HG03378 (cell line): ENCODE measurements at regions not wholly inside any gene's neighbourhood (a gene's known extent, or its start where the extent isn't known, plus 50 kb on each side); places are given as distances from the start of the nearest gene placed in this dataset.
"Not testable (repeated sequence)": the region's sequence is repeated elsewhere in the genome, so short reads cannot be mapped to it uniquely, and the experiment has no call there.

ENCODE experiments used
- ATAC-seq: cut with Tn5 transposase; IDR thresholded peaks from one replicate; pipeline ENCODE4 v1.9.1; 2021; ENCODE audit warnings: mild to moderate bottlenecking, moderate library complexity; ENCODE audit not compliant: unreplicated experiment

- ATAC-seq, result no peak
Measured at GRCh38 chr4:135464311-135464710, 1262.7 kb upstream of the PABPC4L start.

- ATAC-seq, result not testable (repeated sequence)
Measured at GRCh38 chr4:135447598-135447997, 1246.0 kb upstream of the PABPC4L start.

DNA sequence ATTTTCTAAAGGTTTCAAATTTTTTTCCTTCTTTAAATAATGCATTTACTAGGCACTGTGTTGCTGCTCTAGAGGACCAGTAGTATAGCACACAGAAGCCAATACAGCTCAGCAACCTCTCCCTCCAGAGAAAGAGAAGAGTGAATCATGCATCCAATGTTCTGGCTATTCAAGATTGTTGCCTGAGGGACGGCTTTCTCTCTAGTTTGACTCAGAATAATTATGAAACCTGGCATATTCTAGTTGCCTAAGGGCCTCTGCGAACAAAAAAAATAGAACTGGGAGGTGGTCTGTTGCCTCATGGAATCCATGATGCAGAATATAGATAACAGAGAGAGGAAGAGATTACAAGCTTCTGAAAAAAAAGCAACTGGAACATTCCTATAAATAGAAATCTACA is 1233.3 kb upstream of the PABPC4L start:
- no peak for ATAC-seq

GRCh38 chr4:135429528-135429927 is 1227.9 kb upstream of the PABPC4L start:
- ATAC-seq, result no peak

GRCh38 chr4:135418353-135418752 is 1216.8 kb upstream of the PABPC4L start:
- no peak for ATAC-seq

DNA sequence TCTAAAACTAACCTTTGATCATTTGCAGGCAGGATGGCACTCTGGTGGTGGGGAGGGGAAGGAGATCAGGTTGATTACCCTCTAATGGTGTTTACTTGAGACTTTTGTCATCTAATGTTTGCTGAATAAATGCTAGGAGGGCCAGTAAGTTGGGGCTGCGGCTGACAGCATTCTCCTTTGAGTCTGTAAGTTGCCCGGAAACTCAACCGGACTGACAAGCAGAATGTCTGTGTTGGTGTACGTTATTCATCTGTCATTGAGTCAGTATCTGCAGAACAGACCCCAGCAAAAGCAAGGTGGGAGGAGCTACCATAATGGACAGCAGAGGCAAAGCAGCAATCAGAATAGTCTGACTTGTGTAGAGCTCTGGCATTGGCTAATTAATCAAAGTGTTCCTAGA is 1210.6 kb upstream of the PABPC4L start:
- ATAC-seq, result no peak

DNA sequence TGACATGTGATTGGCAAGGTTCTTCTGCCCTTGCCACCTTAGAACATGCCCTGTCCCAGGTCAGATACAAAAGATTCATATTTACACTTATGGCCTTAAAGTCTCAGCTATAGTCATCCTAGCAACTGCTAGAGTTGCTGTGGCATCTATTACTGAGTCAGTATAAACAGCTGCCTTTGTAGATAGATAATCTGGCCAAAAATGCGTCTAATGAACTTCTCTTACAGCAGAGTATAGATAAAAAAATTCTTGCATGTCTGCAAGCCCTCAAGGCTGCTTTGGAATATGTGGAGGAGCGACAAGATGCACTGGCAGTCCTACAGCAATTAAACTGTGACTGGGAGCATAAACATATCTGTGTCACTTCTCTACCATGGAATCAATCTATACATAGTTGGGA is 1209.7 kb upstream of the PABPC4L start:
- no peak for ATAC-seq

DNA sequence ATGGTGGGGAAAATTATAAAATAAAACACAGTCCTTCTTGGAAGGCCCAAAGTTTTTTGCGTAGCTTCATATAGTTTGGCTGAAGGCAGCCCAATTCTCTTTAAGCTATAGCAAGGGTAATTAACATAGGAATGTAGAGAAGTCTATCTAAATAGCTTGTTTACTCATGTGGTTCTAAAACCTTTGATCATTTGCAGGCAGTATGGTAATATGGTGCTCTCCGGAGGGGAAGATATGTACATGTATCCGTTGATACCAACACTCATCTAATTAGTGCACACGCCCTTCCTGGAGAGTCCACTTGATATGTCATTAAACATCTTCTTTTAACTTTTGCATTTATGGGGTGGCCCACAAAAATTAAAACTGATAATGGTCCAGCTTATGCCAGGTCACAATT is 1207.7 kb upstream of the PABPC4L start:
- ATAC-seq, result not testable (repeated sequence)

DNA sequence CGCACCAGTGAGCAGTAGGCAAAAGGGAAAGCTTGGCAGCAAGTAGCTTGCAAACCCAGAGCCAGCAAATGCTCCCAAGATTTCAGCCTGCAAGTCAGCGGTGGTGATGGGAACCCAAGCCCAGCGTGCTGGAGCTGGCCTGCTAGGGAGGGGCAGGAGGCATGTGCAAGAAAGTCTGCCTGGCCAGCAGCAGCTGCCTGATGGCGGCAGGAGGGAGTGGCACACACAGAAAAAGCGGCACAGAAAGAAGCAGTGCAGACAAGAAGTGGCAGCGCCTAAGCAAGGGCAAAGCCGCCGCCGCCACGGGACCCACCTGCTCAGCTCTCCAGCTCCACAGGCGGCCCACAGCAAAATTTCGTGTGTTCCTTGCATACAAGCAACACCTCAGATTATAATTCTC is 1206.5 kb upstream of the PABPC4L start:
- ATAC-seq, result no peak

DNA sequence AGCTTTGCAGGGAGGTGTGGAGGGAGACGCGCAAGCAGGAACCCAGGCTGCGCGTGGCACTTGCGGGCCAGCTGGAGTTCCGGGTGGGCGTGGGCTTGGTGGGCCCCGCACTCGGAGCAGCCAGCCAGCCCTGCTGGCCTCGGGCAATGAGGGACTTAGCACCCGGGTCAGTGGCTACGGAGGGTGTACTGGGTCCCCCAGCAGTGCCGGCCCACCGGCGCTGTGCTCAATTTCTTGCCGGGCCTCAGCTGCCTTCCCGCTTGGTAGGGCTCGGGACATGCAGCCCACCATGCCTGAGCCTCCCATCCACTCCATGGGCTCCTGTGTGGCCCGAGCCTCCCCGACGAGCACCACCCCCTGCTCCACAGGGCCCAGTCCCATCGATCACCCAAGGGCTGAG is 1205.0 kb upstream of the PABPC4L start:
- not testable (repeated sequence) for ATAC-seq

- no peak for ATAC-seq
Measured at GRCh38 chr4:135385830-135386581, 1184.4 kb upstream of the PABPC4L start.

DNA sequence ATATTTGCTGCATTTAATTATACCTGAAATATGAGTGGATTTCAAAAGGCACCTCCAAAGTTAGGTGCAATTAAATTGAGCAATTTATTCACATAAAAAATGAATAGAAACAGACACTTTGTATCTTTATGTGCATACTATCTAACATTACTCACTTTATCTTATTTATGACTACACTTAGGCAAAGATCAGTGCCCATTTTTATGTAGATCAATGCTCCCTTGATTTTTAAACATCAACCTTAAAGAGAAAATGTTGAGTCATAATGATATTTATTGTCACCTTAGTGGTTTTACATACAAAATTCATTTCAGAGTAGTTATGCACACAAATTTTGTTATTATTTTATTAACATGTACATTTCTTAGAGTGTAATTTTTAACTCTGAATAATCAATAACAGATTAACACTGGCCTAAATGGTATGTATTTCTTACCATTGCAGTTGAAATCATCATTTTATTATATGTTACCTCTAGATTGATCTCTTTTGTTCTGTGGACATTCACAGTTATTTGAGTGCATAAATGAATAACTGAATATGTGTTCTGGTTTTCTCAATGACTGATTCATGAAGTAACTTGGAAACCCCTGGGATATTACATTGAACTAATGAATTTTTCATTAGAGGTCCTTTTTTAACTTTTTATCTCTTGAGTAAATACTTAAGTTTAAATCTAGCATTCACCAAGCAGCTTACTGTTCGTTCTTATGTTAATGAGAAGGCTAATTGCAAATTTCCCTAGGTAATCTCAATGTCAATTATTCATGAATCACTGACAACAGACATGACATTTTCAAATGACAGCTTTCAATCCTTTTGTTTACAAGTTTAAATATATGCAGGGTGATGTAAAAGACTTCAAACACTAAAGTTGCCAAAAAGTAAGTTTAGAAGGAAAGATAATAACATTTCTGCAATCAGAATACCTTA is 1182.0 kb upstream of the PABPC4L start:
- ATAC-seq, result no peak

GRCh38 chr4:135382280-135382959 is 1180.8 kb upstream of the PABPC4L start:
- ATAC-seq, result no peak

DNA sequence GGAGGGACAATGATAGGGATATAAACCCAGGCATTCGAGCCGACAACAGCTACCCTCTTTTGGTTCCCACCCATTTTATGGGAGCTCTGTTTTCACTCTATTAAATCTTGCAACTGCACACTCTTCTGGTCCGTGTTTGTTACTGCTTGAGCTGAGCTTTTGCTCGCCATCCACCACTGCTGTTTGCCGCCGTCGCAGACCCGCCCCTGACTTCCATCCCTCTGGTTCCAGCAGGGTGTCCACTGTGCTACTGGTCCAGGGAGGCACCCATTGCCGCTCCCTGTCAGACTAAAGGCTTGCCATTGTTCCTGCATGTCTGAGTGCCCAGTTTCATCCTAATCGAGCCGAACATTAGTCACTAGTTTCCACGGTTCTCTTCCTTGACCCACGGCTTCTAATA is 1170.5 kb upstream of the PABPC4L start:
- no peak for ATAC-seq

DNA sequence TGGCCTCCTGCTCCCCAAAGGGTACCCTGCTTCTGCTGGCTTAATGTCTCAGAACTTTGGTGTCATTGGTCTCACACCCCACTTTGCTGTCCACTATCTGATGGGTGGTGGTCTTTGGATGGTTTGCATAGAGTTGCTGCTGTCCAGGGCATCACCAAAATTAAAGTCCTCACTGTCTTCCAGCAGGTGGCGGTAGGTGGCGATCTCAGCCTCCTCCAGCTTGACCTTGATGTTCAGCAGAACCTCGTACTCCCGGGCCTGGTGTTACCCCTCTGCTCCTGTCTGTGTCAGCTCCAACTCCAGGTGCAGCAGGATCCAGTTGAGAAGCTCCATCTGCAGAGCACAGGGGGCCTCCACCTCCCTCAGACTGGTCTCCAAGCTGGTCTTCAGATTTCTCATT is 1169.5 kb upstream of the PABPC4L start:
- no peak for ATAC-seq

DNA sequence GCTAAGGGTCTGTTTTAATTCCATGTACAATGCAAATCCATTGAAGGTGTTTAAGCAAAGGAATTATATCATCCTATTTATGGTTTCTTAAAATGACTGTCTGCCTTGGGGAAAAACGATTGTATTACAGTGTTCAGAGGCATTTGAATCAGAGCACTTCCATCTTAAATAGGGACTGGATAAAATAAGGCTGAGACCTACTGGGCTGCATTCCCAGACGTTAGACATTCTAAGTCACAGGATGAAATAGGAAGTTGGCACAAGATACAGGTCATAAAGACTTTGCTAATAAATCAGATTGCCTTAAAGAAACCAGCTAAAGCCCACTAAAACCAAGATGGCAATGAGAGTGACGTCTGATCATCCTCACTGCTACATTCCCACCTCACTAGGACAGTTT is 1167.2 kb upstream of the PABPC4L start:
- ATAC-seq, result no peak

DNA sequence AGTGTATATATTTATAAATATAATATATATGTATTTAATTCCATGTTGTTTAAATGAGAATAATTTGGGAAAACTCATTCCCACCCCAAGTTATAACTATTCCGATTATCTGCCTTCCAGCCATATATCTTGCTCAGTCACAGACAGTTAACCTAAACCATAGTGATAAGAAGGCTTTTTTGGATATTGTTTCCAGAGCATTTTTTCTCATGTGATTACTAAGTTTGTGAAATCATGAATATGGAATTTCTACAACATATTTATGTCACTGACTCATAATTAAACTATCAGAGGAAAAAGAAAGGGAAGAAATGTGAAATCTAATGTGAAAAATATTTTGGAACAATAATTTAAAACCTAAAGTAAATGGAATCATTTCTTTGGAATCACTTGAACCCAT is 1163.5 kb upstream of the PABPC4L start:
- ATAC-seq, result no peak

DNA sequence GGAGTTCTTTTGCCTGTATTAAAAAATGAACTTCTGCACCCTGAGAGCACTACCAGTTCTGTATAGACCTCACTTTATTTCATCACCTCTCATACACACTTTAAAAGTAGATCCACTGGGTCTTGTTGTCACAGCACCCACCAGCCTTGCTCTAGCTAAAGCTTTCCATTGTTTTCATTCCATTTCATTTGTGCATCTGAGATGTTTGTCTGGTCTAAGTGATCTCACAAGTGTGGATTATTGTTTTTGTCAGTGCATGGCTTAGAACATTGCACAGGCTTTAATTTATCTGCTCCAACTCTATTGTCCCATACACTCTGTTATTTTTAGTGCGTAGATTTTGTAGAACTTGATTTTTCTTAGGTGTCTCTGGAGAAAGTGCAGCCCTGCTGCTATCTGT is 1157.5 kb upstream of the PABPC4L start:
- ATAC-seq, result no peak

- ATAC-seq, result no peak
Measured at GRCh38 chr4:135357091-135357490, 1155.5 kb upstream of the PABPC4L start.

- ATAC-seq, result no peak
Measured at GRCh38 chr4:135354876-135355275, 1153.3 kb upstream of the PABPC4L start.

- ATAC-seq, result no peak
Measured at GRCh38 chr4:135353008-135353407, 1151.4 kb upstream of the PABPC4L start.

- no peak for ATAC-seq
Measured at GRCh38 chr4:135344492-135344891, 1142.9 kb upstream of the PABPC4L start.
